Right lobe of liver (tissue), 4 donors: ENCODE measurements at regions not wholly inside any gene's neighbourhood (a gene's known extent, or its start where the extent isn't known, plus 50 kb on each side); places are given as distances from the start of the nearest gene placed in this dataset.

Experiments used
- POLR2A ChIP-seq: fragments of 450-650 bp; IDR thresholded peaks from one replicate; pipeline ENCODE4 v1.6.1; 2017; ENCODE audit warnings: antibody characterized with exemption, mild to moderate bottlenecking
- TF ChIP-seq, protein P1 (sequence below), 4 donors: fragments of 200-600 bp in 3 of 4; fragments of 450-650 bp in 1 of 4; IDR thresholded peaks; one replicate each; pipeline versions ENCODE4 v1.5.1 to v1.8.0; 2016 to 2022; ENCODE audit warnings: antibody characterized with exemption in 4 of 4, mild to moderate bottlenecking in 2 of 4
- donor health status: DM: no; HTN: no; CAD: no.
- donor health status: DM: no; HTN: no; CAD: no.
- donor health status: DM: no; HTN: yes; CAD: no.

DNA sequence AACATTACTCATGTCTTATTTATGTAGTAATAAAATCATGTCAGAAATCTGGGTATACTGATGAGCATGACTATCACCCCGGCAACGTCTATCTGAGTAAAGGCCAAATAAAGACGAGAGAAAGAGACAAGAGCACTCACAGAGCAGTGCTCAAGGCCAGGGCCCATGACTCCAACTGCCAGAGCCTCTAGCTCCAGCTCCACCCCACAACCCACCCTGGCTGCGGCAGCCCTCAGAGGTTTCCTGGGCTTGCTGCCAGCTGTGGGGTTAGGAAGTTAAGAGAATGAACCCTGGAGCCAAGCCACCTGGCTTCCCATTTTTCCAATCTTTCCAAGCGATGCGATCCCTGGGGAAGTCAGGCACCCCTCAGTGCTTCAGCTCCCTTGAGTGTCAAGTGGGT is 92.0 kb upstream of the PAX1 start:
- TF ChIP-seq POLR2A: no peak
- TF ChIP-seq, protein P1, sequence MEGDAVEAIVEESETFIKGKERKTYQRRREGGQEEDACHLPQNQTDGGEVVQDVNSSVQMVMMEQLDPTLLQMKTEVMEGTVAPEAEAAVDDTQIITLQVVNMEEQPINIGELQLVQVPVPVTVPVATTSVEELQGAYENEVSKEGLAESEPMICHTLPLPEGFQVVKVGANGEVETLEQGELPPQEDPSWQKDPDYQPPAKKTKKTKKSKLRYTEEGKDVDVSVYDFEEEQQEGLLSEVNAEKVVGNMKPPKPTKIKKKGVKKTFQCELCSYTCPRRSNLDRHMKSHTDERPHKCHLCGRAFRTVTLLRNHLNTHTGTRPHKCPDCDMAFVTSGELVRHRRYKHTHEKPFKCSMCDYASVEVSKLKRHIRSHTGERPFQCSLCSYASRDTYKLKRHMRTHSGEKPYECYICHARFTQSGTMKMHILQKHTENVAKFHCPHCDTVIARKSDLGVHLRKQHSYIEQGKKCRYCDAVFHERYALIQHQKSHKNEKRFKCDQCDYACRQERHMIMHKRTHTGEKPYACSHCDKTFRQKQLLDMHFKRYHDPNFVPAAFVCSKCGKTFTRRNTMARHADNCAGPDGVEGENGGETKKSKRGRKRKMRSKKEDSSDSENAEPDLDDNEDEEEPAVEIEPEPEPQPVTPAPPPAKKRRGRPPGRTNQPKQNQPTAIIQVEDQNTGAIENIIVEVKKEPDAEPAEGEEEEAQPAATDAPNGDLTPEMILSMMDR (IDR thresholded peaks at IDR 0.05): no peak
